Endothelial cell of umbilical vein (primary cell): ENCODE measurements at regions not wholly inside any gene's neighbourhood (a gene's known extent, or its start where the extent isn't known, plus 50 kb on each side); places are given as distances from the start of the nearest gene placed in this dataset.

Source experiments
- BruUV-seq: library from RNA; stranded (reverse); fragments of 400-500 nt; replicated peaks from 2 replicates; lab custom pipeline; 2021; lab: Mats Ljungman, UMichigan
- CTCF ChIA-PET: fragments of 300-600, 350-600 bp; sonication (Branson Sonifier 250); formaldehyde crosslinking; loops from one replicate; lab custom pipeline; 2021; ENCODE audit warnings: antibody characterized with exemption, inconsistent platforms; lab: Charles Lee
- POLR2A ChIA-PET: fragments of 300-600, 350-600 bp; sonication (Branson Sonifier 250); formaldehyde crosslinking; loops from one replicate; lab custom pipeline; 2021; ENCODE audit warnings: antibody characterized with exemption, inconsistent platforms; lab: Charles Lee
- DNase-seq: peaks from one replicate; pipeline ENCODE4 v3.0.0-alpha.2; 2011; ENCODE audit warnings: low read depth, low spot score
- FAIRE-seq: peaks from 2 replicates; lab custom pipeline; 2011; peaks lifted over from hg19 to GRCh38; lab: Jason Lieb, UNC
- H2AFZ ChIP-seq: 2 replicates; pipeline ENCODE4 v1.6.0; 2012; ENCODE audit warnings: low read depth, low read length, control low read depth, inconsistent platforms
- H3K27ac ChIP-seq: 2 replicates; pipeline ENCODE4 v1.5.1; 2011; ENCODE audit warnings: low read depth, mild to moderate bottlenecking, control low read depth, low read length, moderate library complexity; ENCODE audit not compliant: insufficient read depth
- H3K27me3 ChIP-seq, 2 experiments: 2 replicates each; pipeline versions ENCODE4 v1.6.0 to v1.6.1; 2011; ENCODE audit warnings: low read length in 2 of 2, mixed read lengths in 1 of 2; ENCODE audit not compliant: control insufficient read depth in 2 of 2, insufficient read depth in 2 of 2
- H3K36me3 ChIP-seq, 2 experiments: 2 replicates in 1 of 2; 3 replicates in 1 of 2; pipeline ENCODE4 v1.5.1; 2011; ENCODE audit warnings: low read length in 2 of 2, mild to moderate bottlenecking in 1 of 2, moderate library complexity in 1 of 2; ENCODE audit not compliant: control insufficient read depth in 2 of 2, insufficient read depth in 2 of 2; ENCODE audit errors: extremely low read depth in 1 of 2
- H3K4me1 ChIP-seq: 3 replicates; pipeline ENCODE4 v1.5.1; 2011; ENCODE audit warnings: mild to moderate bottlenecking, low read length; ENCODE audit not compliant: control insufficient read depth, insufficient read depth; ENCODE audit errors: extremely low read depth
- H3K4me2 ChIP-seq: 2 replicates; pipeline ENCODE4 v1.6.1; 2011; ENCODE audit warnings: low read length, control low read depth, mixed read lengths; ENCODE audit not compliant: insufficient read depth
- H3K4me3 ChIP-seq, 3 experiments: fragments of 200-600 bp in 1 of 3; sonication (generic), shearing (Covaris generic) in 1 of 3; replicated peaks in 1 of 3; 2 replicates each; pipeline ENCODE4 v1.5.1; 2011 to 2016; ENCODE audit warnings: control low read depth in 3 of 3, low read length in 3 of 3, mild to moderate bottlenecking in 2 of 3, inconsistent platforms in 1 of 3, low read depth in 1 of 3, moderate library complexity in 1 of 3; ENCODE audit not compliant: insufficient read depth in 1 of 3
- H3K79me2 ChIP-seq: 2 replicates; pipeline ENCODE4 v1.6.0; 2012; ENCODE audit warnings: low read length, inconsistent platforms; ENCODE audit not compliant: control insufficient read depth, insufficient read depth
- H3K9ac ChIP-seq: replicated peaks from 2 replicates; pipeline ENCODE3; 2011; ENCODE audit warnings: low read length, control low read depth; ENCODE audit not compliant: insufficient read depth; ENCODE audit errors: extremely low read depth
- H3K9me1 ChIP-seq: replicated peaks from 3 replicates; pipeline ENCODE4 v1.6.0; 2011; ENCODE audit warnings: mild to moderate bottlenecking, low read length; ENCODE audit not compliant: control insufficient read depth, insufficient read depth; ENCODE audit errors: extremely low read depth
- H3K9me3 ChIP-seq: replicated peaks from 2 replicates; pipeline ENCODE4 v1.5.1; 2012; ENCODE audit warnings: low read length, inconsistent platforms; ENCODE audit not compliant: control insufficient read depth, insufficient read depth
- H4K20me1 ChIP-seq: replicated peaks from 2 replicates; pipeline ENCODE3; 2011; ENCODE audit warnings: mild to moderate bottlenecking, low read length; ENCODE audit not compliant: control insufficient read depth, insufficient read depth; ENCODE audit errors: extremely low read depth
- CTCF ChIP-seq, 2 donors: IDR thresholded peaks; 1 replicate in 1 of 2; 2 replicates in 1 of 2; pipeline ENCODE4 v1.5.1; 2011; ENCODE audit warnings: low read length in 2 of 2, mild to moderate bottlenecking in 2 of 2, moderate library complexity in 2 of 2, control low read depth in 1 of 2, inconsistent platforms in 1 of 2, low read depth in 1 of 2; ENCODE audit not compliant: insufficient read depth in 1 of 2; ENCODE audit errors: extremely low read depth in 1 of 2
- EZH2 ChIP-seq: IDR thresholded peaks from 2 replicates; pipeline ENCODE4 v1.6.1; 2012; ENCODE audit warnings: borderline replicate concordance, low read depth, mild to moderate bottlenecking, moderate library complexity, low read length, inconsistent platforms; ENCODE audit not compliant: severe bottlenecking
- FOS ChIP-seq: IDR thresholded peaks from 2 replicates; pipeline ENCODE4 v1.6.1; 2011; ENCODE audit warnings: mild to moderate bottlenecking, low read length, moderate library complexity, borderline replicate concordance; ENCODE audit not compliant: insufficient read depth
- GATA2 ChIP-seq: IDR thresholded peaks from 2 replicates; pipeline ENCODE4 v1.7.0; 2011; ENCODE audit warnings: low read depth, mild to moderate bottlenecking, moderate library complexity, mixed read lengths, low read length; ENCODE audit not compliant: insufficient read length, insufficient read depth
- JUN ChIP-seq: IDR thresholded peaks from 2 replicates; pipeline ENCODE4 v1.6.1; 2011; ENCODE audit warnings: borderline replicate concordance, low read depth; ENCODE audit not compliant: insufficient read length, insufficient read depth
- MYC ChIP-seq: IDR thresholded peaks from one replicate; pipeline ENCODE4 v1.6.1; 2011; ENCODE audit warnings: mild to moderate bottlenecking, low read depth, low read length
- POLR2A ChIP-seq: IDR thresholded peaks from 2 replicates; pipeline ENCODE4 v1.6.1; 2012; ENCODE audit warnings: low read depth, mild to moderate bottlenecking, control low read depth, low read length
- POLR2AphosphoS5 ChIP-seq: IDR thresholded peaks from 2 replicates; pipeline ENCODE4 v1.6.1; 2012; ENCODE audit warnings: low read depth, mild to moderate bottlenecking, control low read depth, low read length, moderate library complexity; ENCODE audit not compliant: insufficient read depth
- dilution Hi-C: fragments of 300-500 bp; cut with MboI; formaldehyde crosslinking; loops from one replicate; pipeline ENCODE4 v1.15.0; 2019; ENCODE audit warnings: low sequenced_read_pairs; ENCODE audit not compliant: extremely low pct_ligation_motif_present
- intact Hi-C: fragments of 100-400 bp; cut with micrococcal nuclease; formaldehyde crosslinking; loops from one replicate; pipeline ENCODE4 v1.10.0; 2022
- TF ChIP-seq, protein P1 (sequence below): IDR thresholded peaks from 2 replicates; pipeline ENCODE4 v1.6.1; 2011; ENCODE audit not compliant: insufficient read depth, insufficient read length

DNA sequence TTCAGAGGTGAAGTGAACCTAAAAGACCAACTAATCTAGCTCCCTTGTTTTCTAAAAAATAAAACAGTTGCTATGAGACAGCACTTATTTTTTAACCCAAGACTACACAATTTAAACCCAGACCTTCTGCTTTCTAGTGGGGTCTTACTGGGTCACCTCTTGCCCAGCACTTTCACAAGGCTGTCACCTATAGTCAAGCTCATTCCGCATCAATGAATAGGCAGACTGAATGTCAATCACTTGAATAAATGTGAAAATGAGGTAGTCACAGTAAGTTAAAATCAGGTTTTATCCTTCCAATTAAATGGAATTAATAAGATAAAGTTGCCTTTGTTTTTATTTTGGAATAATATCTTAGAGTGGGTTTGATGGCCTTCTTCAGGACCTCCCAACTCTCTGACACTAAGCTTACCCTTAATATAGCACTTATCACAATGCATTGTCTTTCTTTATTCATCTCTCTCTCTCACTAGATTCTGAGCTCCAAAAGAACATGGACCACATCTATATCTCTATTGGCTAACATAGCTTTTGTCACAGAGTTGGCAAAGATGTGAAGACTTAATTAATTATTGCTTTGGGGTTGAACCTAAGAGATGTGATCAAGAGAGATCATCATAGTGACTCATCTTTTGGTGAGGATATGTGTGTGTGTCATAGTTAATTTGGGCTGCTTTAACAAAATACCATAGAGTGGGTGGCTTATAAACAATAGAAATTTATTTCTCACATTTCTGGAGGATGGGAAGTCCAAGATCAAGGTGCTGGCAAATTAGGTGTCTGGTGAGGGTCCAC lies 248.7 kb upstream of the DAB1 start:
- Histone ChIP-seq H3K27ac (no peak overlapping the region), H2AFZ (no peak overlapping the region), H3K27me3 (no peaks in the 10 kb centered on the region), H3K4me1 (no peaks in the 10 kb centered on the region), H3K36me3 (no peaks in the 10 kb centered on the region), H3K79me2 (no peaks in the 10 kb centered on the region), H3K4me3 (no peak overlapping the region), H3K9me3 (peaks cover 5% of the 10 kb centered on the region), H4K20me1 (no peaks in the 10 kb centered on the region), H3K9me1 (no peaks in the 10 kb centered on the region), H3K9ac (no peak overlapping the region), H3K4me2 (no peak overlapping the region)
- intact Hi-C loops: no loop called here
- CTCF ChIA-PET: interaction anchor here (0.6 kb wide), 1 partner anchor 249 kb away, joined by 3 read pairs; the partner anchor contains the start of gene DAB1
- POLR2A ChIA-PET: no interaction called here
- dilution Hi-C loops: no loop called here
- no peak for TF ChIP-seq MYC
- no peak for TF ChIP-seq GATA2
- no peak for TF ChIP-seq POLR2AphosphoS5
- TF ChIP-seq, protein P1, sequence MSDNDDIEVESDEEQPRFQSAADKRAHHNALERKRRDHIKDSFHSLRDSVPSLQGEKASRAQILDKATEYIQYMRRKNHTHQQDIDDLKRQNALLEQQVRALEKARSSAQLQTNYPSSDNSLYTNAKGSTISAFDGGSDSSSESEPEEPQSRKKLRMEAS: no peak
- TF ChIP-seq JUN: no peak
- FAIRE-seq (no peak), DNase-seq (no peak)
- BruUV-seq: no TSS peak

- H3K27ac ChIP-seq: no peak overlapping the region
- no peak for FAIRE-seq
These were observed 247.9 kb upstream of the DAB1 start for GRCh38 chr1:57671750-57672149.

More at GRCh38 chr1:57671750-57672149, 247.9 kb upstream of the DAB1 start:
- Histone ChIP-seq H3K36me3 (no peaks in the 10 kb centered on the region), H3K79me2 (no peaks in the 10 kb centered on the region), H3K9ac (no peak overlapping the region), H3K4me2 (no peak overlapping the region), H3K9me1 (no peaks in the 10 kb centered on the region), H4K20me1 (no peaks in the 10 kb centered on the region), H3K27me3 (no peaks in the 10 kb centered on the region), H3K4me1 (no peaks in the 10 kb centered on the region), H2AFZ (no peak overlapping the region), H3K4me3 (no peak overlapping the region), H3K9me3 (peaks cover 4% of the 10 kb centered on the region)
- no peak for TF ChIP-seq POLR2A
- TF ChIP-seq FOS: no peak
- no peak for TF ChIP-seq GATA2
- no peak for TF ChIP-seq POLR2AphosphoS5
- TF ChIP-seq MYC: no peak
- TF ChIP-seq JUN: no peak
- TF ChIP-seq CTCF (IDR thresholded peaks at IDR 0.05; ENCODE audit: extremely low read depth in 1 of 2, insufficient read depth in 1 of 2, low read depth in 1 of 2, low read length in 2 of 2): no peak
- TF ChIP-seq, protein P1: no peak
- no peak for TF ChIP-seq EZH2
- no TSS peak for BruUV-seq
- POLR2A ChIA-PET: no interaction called here
- dilution Hi-C loops: no loop called here
- intact Hi-C loops: no loop called here
- DNase-seq: no peak
- CTCF ChIA-PET: interaction anchor here (0.6 kb wide), 1 partner anchor 248 kb away, joined by 3 read pairs; the partner anchor contains the start of gene DAB1
